ENCODE measurements at regions not wholly inside any gene's neighbourhood (a gene's known extent, or its start where the extent isn't known, plus 50 kb on each side); places are given as distances from the start of the nearest gene placed in this dataset.
"Not testable (repeated sequence)": the region's sequence is repeated elsewhere in the genome, so short reads cannot be mapped to it uniquely, and the experiment has no call there.

- no peaks in the 10 kb centered on the region for H3K4me1 Mint-ChIP-seq
- no peaks in the 10 kb centered on the region for H3K27me3 Mint-ChIP-seq (ENCODE audit: low read depth, poor library complexity)
- peaks cover 8% of the 10 kb centered on the region for H3K9me3 Mint-ChIP-seq
- TF ChIP-seq CTCF (IDR thresholded peaks at IDR 0.05): no peak
- DNase-seq: no peak
- no peak overlapping the region for H3K4me3 Mint-ChIP-seq
- no peak overlapping the region for H3K27ac Mint-ChIP-seq
- H3K36me3 Mint-ChIP-seq (ENCODE audit: low read depth): peaks cover 5% of the 10 kb centered on the region
Observed at GRCh38 chr11:37248145-37248544, 650.1 kb upstream of the RAG2 start.

GRCh38 chr11:37246092-37246491 is 648.1 kb upstream of the RAG2 start:
- not testable (repeated sequence) for H3K4me3 Mint-ChIP-seq; H3K36me3 Mint-ChIP-seq (ENCODE audit: low read depth); H3K4me1 Mint-ChIP-seq; DNase-seq; H3K27ac Mint-ChIP-seq; H3K27me3 Mint-ChIP-seq (ENCODE audit: low read depth, poor library complexity); H3K9me3 Mint-ChIP-seq

- no peaks in the 10 kb centered on the region for H3K36me3 Mint-ChIP-seq (ENCODE audit: low read depth)
- no peaks in the 10 kb centered on the region for H3K27me3 Mint-ChIP-seq (ENCODE audit: low read depth, poor library complexity)
- no peak overlapping the region for H3K4me3 Mint-ChIP-seq
- no peak for DNase-seq
- H3K9me3 Mint-ChIP-seq: no peaks in the 10 kb centered on the region
- peak; percentile 23 for TF ChIP-seq CTCF (IDR thresholded peaks at IDR 0.05)
- no peak overlapping the region for H3K27ac Mint-ChIP-seq
- H3K4me1 Mint-ChIP-seq: no peaks in the 10 kb centered on the region
Observed at GRCh38 chr11:37230865-37231264, 632.8 kb upstream of the RAG2 start.

- DNase-seq: no peak
- H3K9me3 Mint-ChIP-seq: peaks cover 5% of the 10 kb centered on the region
- no peaks in the 10 kb centered on the region for H3K27me3 Mint-ChIP-seq (ENCODE audit: low read depth, poor library complexity)
- TF ChIP-seq CTCF (IDR thresholded peaks at IDR 0.05): no peak
- H3K4me3 Mint-ChIP-seq: no peak overlapping the region
- H3K4me1 Mint-ChIP-seq: no peaks in the 10 kb centered on the region
- H3K36me3 Mint-ChIP-seq (ENCODE audit: low read depth): no peaks in the 10 kb centered on the region
- no peak overlapping the region for H3K27ac Mint-ChIP-seq
Observed at GRCh38 chr11:37223962-37224361, 625.9 kb upstream of the RAG2 start.

- H3K4me3 Mint-ChIP-seq: no peak overlapping the region
- H3K4me1 Mint-ChIP-seq: peaks cover 17% of the 10 kb centered on the region
- no peak overlapping the region for H3K27ac Mint-ChIP-seq
- TF ChIP-seq CTCF (IDR thresholded peaks at IDR 0.05): no peak
- no peak for DNase-seq
- no peaks in the 10 kb centered on the region for H3K36me3 Mint-ChIP-seq (ENCODE audit: low read depth)
- H3K27me3 Mint-ChIP-seq (ENCODE audit: low read depth, poor library complexity): peaks cover 20% of the 10 kb centered on the region
- peaks cover 10% of the 10 kb centered on the region for H3K9me3 Mint-ChIP-seq
Observed at GRCh38 chr11:37203006-37203405, 605.0 kb upstream of the RAG2 start.

- peaks cover 4% of the 10 kb centered on the region for H3K27me3 Mint-ChIP-seq (ENCODE audit: low read depth, poor library complexity)
- H3K36me3 Mint-ChIP-seq (ENCODE audit: low read depth): no peaks in the 10 kb centered on the region
- no peak for DNase-seq
- H3K27ac Mint-ChIP-seq: peak overlapping the region; percentile 76
- H3K4me1 Mint-ChIP-seq: peaks cover 17% of the 10 kb centered on the region
- TF ChIP-seq CTCF (IDR thresholded peaks at IDR 0.05): no peak
- H3K4me3 Mint-ChIP-seq: no peak overlapping the region
- peaks cover 13% of the 10 kb centered on the region for H3K9me3 Mint-ChIP-seq
Observed at GRCh38 chr11:37199082-37199481, 601.0 kb upstream of the RAG2 start.
